ENCODE measurements at regions not wholly inside any gene's neighbourhood (a gene's known extent, or its start where the extent isn't known, plus 50 kb on each side); places are given as distances from the start of the nearest gene placed in this dataset.

DNA sequence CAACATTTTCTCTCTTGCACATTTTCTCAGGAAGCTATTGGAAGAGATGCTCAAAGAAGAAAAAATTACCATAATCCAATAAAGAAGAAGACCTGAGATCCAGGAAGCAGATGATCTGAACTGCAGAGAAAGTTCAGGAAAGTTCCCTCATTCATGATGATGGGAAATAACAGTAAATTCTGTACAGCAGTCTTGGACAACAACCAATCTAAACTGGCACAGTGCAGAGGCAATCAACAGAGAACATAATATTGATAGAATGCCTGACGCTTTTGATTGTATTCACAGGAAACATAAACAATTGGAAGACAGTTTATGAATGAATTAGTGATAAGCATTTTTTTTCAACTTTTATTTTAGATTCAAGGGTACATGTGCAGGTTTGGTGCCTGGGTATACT lies 428.9 kb downstream of the KCTD8 start:
- H3K36me3 Mint-ChIP-seq, result no peaks in the 10 kb centered on the region

GRCh38 chr4:44025376-44026020 lies 423.1 kb downstream of the KCTD8 start:
- Mint-ChIP-seq H3K27ac (no peak overlapping the region), H3K9me3 (no peaks in the 10 kb centered on the region), H3K27me3 (no peaks in the 10 kb centered on the region), H3K4me1 (ENCODE audit: unreplicated experiment) (no peaks in the 10 kb centered on the region), H3K36me3 (no peaks in the 10 kb centered on the region), H3K4me3 (no peak overlapping the region)
- no peak for DNase-seq (ENCODE audit: extremely low spot score, unreplicated experiment)
- TF ChIP-seq, protein P1, sequence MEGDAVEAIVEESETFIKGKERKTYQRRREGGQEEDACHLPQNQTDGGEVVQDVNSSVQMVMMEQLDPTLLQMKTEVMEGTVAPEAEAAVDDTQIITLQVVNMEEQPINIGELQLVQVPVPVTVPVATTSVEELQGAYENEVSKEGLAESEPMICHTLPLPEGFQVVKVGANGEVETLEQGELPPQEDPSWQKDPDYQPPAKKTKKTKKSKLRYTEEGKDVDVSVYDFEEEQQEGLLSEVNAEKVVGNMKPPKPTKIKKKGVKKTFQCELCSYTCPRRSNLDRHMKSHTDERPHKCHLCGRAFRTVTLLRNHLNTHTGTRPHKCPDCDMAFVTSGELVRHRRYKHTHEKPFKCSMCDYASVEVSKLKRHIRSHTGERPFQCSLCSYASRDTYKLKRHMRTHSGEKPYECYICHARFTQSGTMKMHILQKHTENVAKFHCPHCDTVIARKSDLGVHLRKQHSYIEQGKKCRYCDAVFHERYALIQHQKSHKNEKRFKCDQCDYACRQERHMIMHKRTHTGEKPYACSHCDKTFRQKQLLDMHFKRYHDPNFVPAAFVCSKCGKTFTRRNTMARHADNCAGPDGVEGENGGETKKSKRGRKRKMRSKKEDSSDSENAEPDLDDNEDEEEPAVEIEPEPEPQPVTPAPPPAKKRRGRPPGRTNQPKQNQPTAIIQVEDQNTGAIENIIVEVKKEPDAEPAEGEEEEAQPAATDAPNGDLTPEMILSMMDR (conservative IDR thresholded peaks at IDR 0.05), result no peak

More for the DNA sequence above, 428.9 kb downstream of the KCTD8 start:
- Mint-ChIP-seq H3K4me1 (ENCODE audit: unreplicated experiment) (no peaks in the 10 kb centered on the region), H3K9me3 (no peaks in the 10 kb centered on the region), H3K27me3 (no peaks in the 10 kb centered on the region), H3K27ac (no peak overlapping the region), H3K4me3 (no peak overlapping the region)
- TF ChIP-seq, protein P1 (conservative IDR thresholded peaks at IDR 0.05), result no peak
- DNase-seq (ENCODE audit: extremely low spot score, unreplicated experiment), result no peak

DNA sequence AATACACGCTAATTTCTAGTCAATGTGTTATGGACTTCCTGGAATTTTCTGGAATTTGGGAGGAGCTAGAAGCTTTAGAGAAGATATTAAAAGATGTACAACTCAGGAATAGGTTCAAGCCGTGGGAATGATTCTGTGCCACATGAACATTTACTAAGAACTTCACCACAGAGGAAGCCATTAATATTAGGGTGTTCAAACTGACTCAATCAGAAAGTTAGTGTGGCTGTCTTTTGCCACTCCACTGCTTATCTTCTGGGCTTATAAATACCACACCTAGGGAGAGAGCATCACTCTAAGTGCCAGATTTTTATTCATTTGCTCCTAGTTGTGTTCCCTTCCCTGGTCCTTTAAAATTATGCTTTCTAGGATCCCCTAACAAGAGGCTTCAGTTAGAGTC lies 409.8 kb downstream of the KCTD8 start:
- no peak overlapping the region for H3K27ac Mint-ChIP-seq
- H3K4me1 Mint-ChIP-seq (ENCODE audit: unreplicated experiment), result no peaks in the 10 kb centered on the region
- no peak for DNase-seq (ENCODE audit: extremely low spot score, unreplicated experiment)
- no peak overlapping the region for H3K4me3 Mint-ChIP-seq
- TF ChIP-seq, protein P1 (conservative IDR thresholded peaks at IDR 0.05), result no peak
- H3K27me3 Mint-ChIP-seq, result no peaks in the 10 kb centered on the region
- no peaks in the 10 kb centered on the region for H3K36me3 Mint-ChIP-seq
- H3K9me3 Mint-ChIP-seq, result no peaks in the 10 kb centered on the region

DNA sequence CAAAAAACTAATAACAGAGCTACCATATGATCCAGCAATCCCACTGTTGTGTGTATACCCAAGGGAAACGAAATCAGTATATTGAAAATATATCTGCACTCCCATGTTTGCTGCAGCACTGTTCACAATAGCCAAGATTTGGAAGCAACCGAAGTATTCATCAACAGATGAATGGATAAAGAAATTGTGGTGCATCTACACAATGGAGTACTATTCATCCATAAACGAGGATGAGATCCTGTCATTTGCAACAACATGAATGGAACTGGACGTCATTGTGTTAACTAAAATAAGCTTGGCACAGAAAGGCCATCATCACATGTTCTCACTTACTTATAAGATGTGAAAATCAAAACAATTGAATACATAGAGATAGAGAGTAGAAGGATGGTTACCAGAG lies 402.1 kb downstream of the KCTD8 start:
- no peak overlapping the region for H3K4me3 Mint-ChIP-seq
- H3K36me3 Mint-ChIP-seq, result no peaks in the 10 kb centered on the region
- H3K27ac Mint-ChIP-seq, result no peak overlapping the region
- no peaks in the 10 kb centered on the region for H3K4me1 Mint-ChIP-seq (ENCODE audit: unreplicated experiment)
- TF ChIP-seq, protein P1 (conservative IDR thresholded peaks at IDR 0.05), result no peak
- no peaks in the 10 kb centered on the region for H3K27me3 Mint-ChIP-seq
- DNase-seq (ENCODE audit: extremely low spot score, unreplicated experiment), result no peak
- H3K9me3 Mint-ChIP-seq, result no peaks in the 10 kb centered on the region

GRCh38 chr4:44056721-44057151 lies 391.9 kb downstream of the KCTD8 start:
- H3K9me3 Mint-ChIP-seq, result no peaks in the 10 kb centered on the region
- no peak overlapping the region for H3K4me3 Mint-ChIP-seq
- DNase-seq (ENCODE audit: extremely low spot score, unreplicated experiment), result no peak
- H3K36me3 Mint-ChIP-seq, result no peaks in the 10 kb centered on the region
- H3K27ac Mint-ChIP-seq, result no peak overlapping the region
- H3K27me3 Mint-ChIP-seq, result peaks cover 5% of the 10 kb centered on the region
- H3K4me1 Mint-ChIP-seq (ENCODE audit: unreplicated experiment), result no peaks in the 10 kb centered on the region
- TF ChIP-seq, protein P1 (conservative IDR thresholded peaks at IDR 0.05), result no peak
